Neural progenitor cell (in vitro differentiated cells): ENCODE measurements at regions not wholly inside any gene's neighbourhood (a gene's known extent, or its start where the extent isn't known, plus 50 kb on each side); places are given as distances from the start of the nearest gene placed in this dataset.
A peak's percentile ranks its signal among the peaks of the same experiment; 100 is the strongest.

ENCODE experiments used
- DNase-seq: peaks from one replicate; pipeline ENCODE4 v3.0.0-alpha.2; 2016; ENCODE audit warnings: low spot score
- H2AFZ ChIP-seq: fragments of 200-600 bp; sonication (generic); replicated peaks from 2 replicates; pipeline ENCODE4 v1.6.1; 2016; ENCODE audit warnings: antibody characterized with exemption
- H3F3A ChIP-seq: fragments of 200-600 bp; sonication (generic); 2 replicates; pipeline ENCODE4 v1.6.1; 2016; ENCODE audit warnings: antibody characterized with exemption, low read depth
- H3K27ac ChIP-seq: fragments of 200-600 bp; sonication (generic); 2 replicates; pipeline ENCODE4 v1.5.1; 2016; ENCODE audit warnings: mild to moderate bottlenecking
- H3K27me3 ChIP-seq: fragments of 200-600 bp; sonication (generic); 2 replicates; pipeline ENCODE4 v1.6.1; 2016; ENCODE audit warnings: mild to moderate bottlenecking, moderate library complexity
- H3K36me3 ChIP-seq: fragments of 200-600 bp; sonication (generic); 2 replicates; pipeline ENCODE4 v1.5.1; 2016
- H3K4me1 ChIP-seq: fragments of 200-600 bp; sonication (generic); 2 replicates; pipeline ENCODE4 v1.6.1; 2016; ENCODE audit warnings: mixed run types
- H3K4me2 ChIP-seq: fragments of 200-600 bp; sonication (generic); 2 replicates; pipeline ENCODE4 v1.6.1; 2016
- H3K4me3 ChIP-seq: fragments of 200-600 bp; sonication (generic); 2 replicates; pipeline ENCODE4 v1.5.1; 2016
- H3K79me2 ChIP-seq: fragments of 200-600 bp; sonication (generic); 2 replicates; pipeline ENCODE4 v1.6.1; 2016; ENCODE audit warnings: low read depth
- H3K9ac ChIP-seq: fragments of 200-600 bp; sonication (generic); 2 replicates; pipeline ENCODE4 v1.6.1; 2016
- H3K9me3 ChIP-seq: fragments of 200-600 bp; sonication (generic); 2 replicates; pipeline ENCODE4 v1.5.1; 2016; ENCODE audit warnings: low read depth
- H4K20me1 ChIP-seq: fragments of 200-600 bp; sonication (generic); 2 replicates; pipeline ENCODE4 v1.6.1; 2016; ENCODE audit warnings: low read depth
- H3K27ac Mint-ChIP-seq: 3 replicates; pipeline ENCODE4 v1.8.0; 2021; ENCODE audit warnings: mixed read lengths
- H3K27me3 Mint-ChIP-seq: 2 replicates; pipeline ENCODE4 v1.8.0; 2022; ENCODE audit warnings: low read depth, mild to moderate bottlenecking, inconsistent platforms, moderate library complexity, mixed read lengths; ENCODE audit not compliant: insufficient read depth
- H3K36me3 Mint-ChIP-seq: 3 replicates; pipeline ENCODE4 v1.8.0; 2021; ENCODE audit warnings: mixed read lengths
- H3K4me1 Mint-ChIP-seq: 3 replicates; pipeline ENCODE4 v1.8.0; 2021; ENCODE audit warnings: mixed read lengths
- H3K4me3 Mint-ChIP-seq: 3 replicates; pipeline ENCODE4 v1.8.0; 2021; ENCODE audit warnings: mild to moderate bottlenecking, moderate library complexity, mixed read lengths
- H3K9me3 Mint-ChIP-seq: 3 replicates; pipeline ENCODE4 v1.8.0; 2020; ENCODE audit warnings: mixed read lengths
- CTCF ChIP-seq: fragments of 200-600 bp; sonication (generic); IDR thresholded peaks from 2 replicates; pipeline ENCODE4 v1.5.1; 2017; ENCODE audit warnings: antibody characterized with exemption, mild to moderate bottlenecking
- EZH2 ChIP-seq: fragments of 200-600 bp; sonication (generic); IDR thresholded peaks from 2 replicates; pipeline ENCODE4 v1.6.1; 2017; ENCODE audit warnings: antibody characterized with exemption, mild to moderate bottlenecking, moderate library complexity
- EZH2phosphoT487 ChIP-seq: fragments of 200-600 bp; sonication (generic); IDR thresholded peaks from 2 replicates; pipeline ENCODE4 v1.6.1; 2017; ENCODE audit warnings: antibody characterized with exemption

GRCh38 chr2:199586646-199587045 is 128.9 kb upstream of the SATB2 start:
- no peaks in the 10 kb centered on the region for H3K9me3 ChIP-seq
- no peaks in the 10 kb centered on the region for H3K36me3 ChIP-seq
- H3F3A ChIP-seq = peaks cover 18% of the 10 kb centered on the region
- no peak overlapping the region for H3K4me3 Mint-ChIP-seq
- no peak overlapping the region for H3K9ac ChIP-seq
- H3K79me2 ChIP-seq = no peaks in the 10 kb centered on the region
- H3K27ac Mint-ChIP-seq = no peak overlapping the region
- no peak overlapping the region for H3K4me3 ChIP-seq
- H3K27ac ChIP-seq = no peak overlapping the region
- peaks cover 50% of the 10 kb centered on the region for H3K4me1 Mint-ChIP-seq
- no peak overlapping the region for H3K4me2 ChIP-seq
- TF ChIP-seq EZH2phosphoT487 = no peak
- TF ChIP-seq EZH2 = no peak
- TF ChIP-seq CTCF = no peak
- no peak for DNase-seq
- H4K20me1 ChIP-seq = no peaks in the 10 kb centered on the region
- no peak overlapping the region for H2AFZ ChIP-seq
- no peaks in the 10 kb centered on the region for H3K36me3 Mint-ChIP-seq
- H3K27me3 Mint-ChIP-seq = peaks cover 5% of the 10 kb centered on the region
- H3K9me3 Mint-ChIP-seq = no peaks in the 10 kb centered on the region
- H3K4me1 ChIP-seq = peaks cover 38% of the 10 kb centered on the region
- no peaks in the 10 kb centered on the region for H3K27me3 ChIP-seq

GRCh38 chr2:199583676-199584075 is 125.9 kb upstream of the SATB2 start:
- no peak overlapping the region for H3K9ac ChIP-seq
- no peaks in the 10 kb centered on the region for H3K36me3 Mint-ChIP-seq
- no peak overlapping the region for H3K27ac Mint-ChIP-seq
- H4K20me1 ChIP-seq = no peaks in the 10 kb centered on the region
- H3K27me3 ChIP-seq = no peaks in the 10 kb centered on the region
- H3K4me1 ChIP-seq = peaks cover 40% of the 10 kb centered on the region
- peaks cover 37% of the 10 kb centered on the region for H3K4me1 Mint-ChIP-seq
- H3K27me3 Mint-ChIP-seq = peaks cover 5% of the 10 kb centered on the region
- H3K36me3 ChIP-seq = no peaks in the 10 kb centered on the region
- no peak for TF ChIP-seq CTCF
- no peak for TF ChIP-seq EZH2
- TF ChIP-seq EZH2phosphoT487 = no peak
- H3K9me3 ChIP-seq = no peaks in the 10 kb centered on the region
- no peak overlapping the region for H3K4me2 ChIP-seq
- no peak overlapping the region for H3K4me3 Mint-ChIP-seq
- no peaks in the 10 kb centered on the region for H3K9me3 Mint-ChIP-seq
- H3F3A ChIP-seq = peaks cover 22% of the 10 kb centered on the region
- no peak overlapping the region for H3K27ac ChIP-seq
- no peak overlapping the region for H3K4me3 ChIP-seq
- no peak overlapping the region for H2AFZ ChIP-seq
- DNase-seq = no peak
- H3K79me2 ChIP-seq = no peaks in the 10 kb centered on the region

- peaks cover 22% of the 10 kb centered on the region for H3F3A ChIP-seq
- no peaks in the 10 kb centered on the region for H3K9me3 Mint-ChIP-seq
- peak overlapping the region; percentile 61 for H3K27ac Mint-ChIP-seq
- H3K4me1 Mint-ChIP-seq = peaks cover 29% of the 10 kb centered on the region
- DNase-seq = peak; percentile 48
- no peaks in the 10 kb centered on the region for H3K79me2 ChIP-seq
- H3K4me1 ChIP-seq = peaks cover 36% of the 10 kb centered on the region
- peak overlapping the region; percentile 98 for H2AFZ ChIP-seq
- peak overlapping the region; percentile 85 for H3K4me2 ChIP-seq
- H3K36me3 ChIP-seq = no peaks in the 10 kb centered on the region
- H3K9me3 ChIP-seq = no peaks in the 10 kb centered on the region
- H3K9ac ChIP-seq = no peak overlapping the region
- TF ChIP-seq EZH2phosphoT487 = no peak
- no peak for TF ChIP-seq EZH2
- TF ChIP-seq CTCF = no peak
- H3K27ac ChIP-seq = peak overlapping the region; percentile 94
- H4K20me1 ChIP-seq = no peaks in the 10 kb centered on the region
- peak overlapping the region; percentile 43 for H3K4me3 ChIP-seq
- H3K36me3 Mint-ChIP-seq = no peaks in the 10 kb centered on the region
- peak overlapping the region; percentile 75 for H3K4me3 Mint-ChIP-seq
- H3K27me3 ChIP-seq = no peaks in the 10 kb centered on the region
- H3K27me3 Mint-ChIP-seq = peaks cover 2% of the 10 kb centered on the region
Observed at GRCh38 chr2:199581935-199582360, 124.2 kb upstream of the SATB2 start.
